ENCODE measurements at regions not wholly inside any gene's neighbourhood (a gene's known extent, or its start where the extent isn't known, plus 50 kb on each side); places are given as distances from the start of the nearest gene placed in this dataset.

- TF ChIP-seq CTCF (IDR thresholded peaks at IDR 0.05; ENCODE audit: low read depth, low read length, poor library complexity, severe bottlenecking) (no peak), EZH2phosphoT487 (IDR thresholded peaks at IDR 0.05; ENCODE audit: borderline replicate concordance, low read length) (no peak)
Measured at GRCh38 chr12:69047990-69048389, 115.0 kb upstream of the CPM start.

Measured in DOHH2 (cell line).